ENCODE measurements at regions not wholly inside any gene's neighbourhood (a gene's known extent, or its start where the extent isn't known, plus 50 kb on each side); places are given as distances from the start of the nearest gene placed in this dataset.

DNA sequence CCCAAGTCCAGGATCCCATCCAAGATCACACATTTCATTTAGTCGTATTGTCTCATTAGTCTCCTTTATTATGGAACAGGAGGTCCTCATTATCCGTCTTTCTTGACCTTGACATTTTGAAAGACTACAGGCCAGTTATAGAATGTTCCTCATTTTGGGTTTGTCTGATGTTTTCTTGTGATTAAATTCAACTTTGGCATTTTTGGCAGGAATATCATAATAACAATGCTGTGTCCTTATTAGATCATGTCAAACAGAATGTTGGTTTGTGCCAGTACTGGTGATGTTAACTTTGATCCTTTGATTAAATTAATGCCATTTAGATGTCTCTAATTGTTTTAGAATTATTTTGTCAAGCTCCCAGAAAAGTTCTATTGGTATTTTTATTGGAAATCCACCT, 106.5 kb upstream of the FRY start:
- TF ChIP-seq ZZZ3 (CRISPR knock-in tag; IDR thresholded peaks at IDR 0.05; ENCODE audit: borderline replicate concordance) (no peak), POLR2A (IDR thresholded peaks at IDR 0.05; ENCODE audit: insufficient read depth in 1 of 2, low read depth in 2 of 2, low read length in 2 of 2) (no peak), CREB1 (IDR thresholded peaks at IDR 0.05) (no peak), CREB1 (CRISPR knock-in tag; IDR thresholded peaks at IDR 0.05) (no peak), ZMAT3 (CRISPR knock-in tag; conservative IDR thresholded peaks at IDR 0.05) (no peak), PRDM4 (CRISPR knock-in tag; IDR thresholded peaks at IDR 0.05; ENCODE audit: borderline replicate concordance) (no peak), ZNF644 (CRISPR knock-in tag; IDR thresholded peaks at IDR 0.05; ENCODE audit: low read depth) (no peak), ZNF547 (CRISPR knock-in tag; IDR thresholded peaks at IDR 0.05) (no peak), FIP1L1 (IDR thresholded peaks at IDR 0.05; ENCODE audit: borderline replicate concordance, insufficient read depth, low read depth, low read length) (no peak), ZNF431 (CRISPR knock-in tag; IDR thresholded peaks at IDR 0.05; ENCODE audit: borderline replicate concordance, low read depth) (no peak), SYNCRIP (IDR thresholded peaks at IDR 0.05; ENCODE audit: insufficient read depth, low read depth, low read length) (no peak), RAD21 (CRISPR knock-in tag; IDR thresholded peaks at IDR 0.05) (no peak), ELF1 (CRISPR knock-in tag; IDR thresholded peaks at IDR 0.05) (no peak)
- TF ChIP-seq, protein P1, sequence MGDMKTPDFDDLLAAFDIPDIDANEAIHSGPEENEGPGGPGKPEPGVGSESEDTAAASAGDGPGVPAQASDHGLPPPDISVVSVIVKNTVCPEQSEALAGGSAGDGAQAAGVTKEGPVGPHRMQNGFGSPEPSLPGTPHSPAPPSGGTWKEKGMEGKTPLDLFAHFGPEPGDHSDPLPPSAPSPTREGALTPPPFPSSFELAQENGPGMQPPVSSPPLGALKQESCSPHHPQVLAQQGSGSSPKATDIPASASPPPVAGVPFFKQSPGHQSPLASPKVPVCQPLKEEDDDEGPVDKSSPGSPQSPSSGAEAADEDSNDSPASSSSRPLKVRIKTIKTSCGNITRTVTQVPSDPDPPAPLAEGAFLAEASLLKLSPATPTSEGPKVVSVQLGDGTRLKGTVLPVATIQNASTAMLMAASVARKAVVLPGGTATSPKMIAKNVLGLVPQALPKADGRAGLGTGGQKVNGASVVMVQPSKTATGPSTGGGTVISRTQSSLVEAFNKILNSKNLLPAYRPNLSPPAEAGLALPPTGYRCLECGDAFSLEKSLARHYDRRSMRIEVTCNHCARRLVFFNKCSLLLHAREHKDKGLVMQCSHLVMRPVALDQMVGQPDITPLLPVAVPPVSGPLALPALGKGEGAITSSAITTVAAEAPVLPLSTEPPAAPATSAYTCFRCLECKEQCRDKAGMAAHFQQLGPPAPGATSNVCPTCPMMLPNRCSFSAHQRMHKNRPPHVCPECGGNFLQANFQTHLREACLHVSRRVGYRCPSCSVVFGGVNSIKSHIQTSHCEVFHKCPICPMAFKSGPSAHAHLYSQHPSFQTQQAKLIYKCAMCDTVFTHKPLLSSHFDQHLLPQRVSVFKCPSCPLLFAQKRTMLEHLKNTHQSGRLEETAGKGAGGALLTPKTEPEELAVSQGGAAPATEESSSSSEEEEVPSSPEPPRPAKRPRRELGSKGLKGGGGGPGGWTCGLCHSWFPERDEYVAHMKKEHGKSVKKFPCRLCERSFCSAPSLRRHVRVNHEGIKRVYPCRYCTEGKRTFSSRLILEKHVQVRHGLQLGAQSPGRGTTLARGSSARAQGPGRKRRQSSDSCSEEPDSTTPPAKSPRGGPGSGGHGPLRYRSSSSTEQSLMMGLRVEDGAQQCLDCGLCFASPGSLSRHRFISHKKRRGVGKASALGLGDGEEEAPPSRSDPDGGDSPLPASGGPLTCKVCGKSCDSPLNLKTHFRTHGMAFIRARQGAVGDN (CRISPR knock-in tag; IDR thresholded peaks at IDR 0.05), result no peak
